ENCODE measurements at regions not wholly inside any gene's neighbourhood (a gene's known extent, or its start where the extent isn't known, plus 50 kb on each side); places are given as distances from the start of the nearest gene placed in this dataset.
"Not testable (repeated sequence)": the region's sequence is repeated elsewhere in the genome, so short reads cannot be mapped to it uniquely, and the experiment has no call there.

DNA sequence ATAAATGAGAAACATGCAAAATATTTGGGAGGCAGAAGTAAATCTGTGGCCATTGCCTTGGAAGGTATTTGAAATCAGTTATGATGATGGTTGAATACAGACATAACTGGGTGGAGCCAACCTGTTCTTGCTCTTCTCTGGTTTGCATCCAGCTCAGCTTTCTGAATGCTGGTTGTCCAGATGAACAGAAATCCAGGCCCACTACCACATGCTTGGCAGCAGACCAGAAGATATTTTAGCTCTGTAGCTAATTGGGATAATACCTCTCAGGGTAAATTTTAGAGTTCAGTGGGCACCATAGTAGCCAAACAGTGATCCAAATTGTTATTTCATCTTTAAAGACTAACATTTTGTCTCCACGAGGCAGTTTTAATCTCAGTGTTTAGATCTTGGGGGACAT, 308.3 kb downstream of the RAB38 start:
- no peak for DNase-seq

DNA sequence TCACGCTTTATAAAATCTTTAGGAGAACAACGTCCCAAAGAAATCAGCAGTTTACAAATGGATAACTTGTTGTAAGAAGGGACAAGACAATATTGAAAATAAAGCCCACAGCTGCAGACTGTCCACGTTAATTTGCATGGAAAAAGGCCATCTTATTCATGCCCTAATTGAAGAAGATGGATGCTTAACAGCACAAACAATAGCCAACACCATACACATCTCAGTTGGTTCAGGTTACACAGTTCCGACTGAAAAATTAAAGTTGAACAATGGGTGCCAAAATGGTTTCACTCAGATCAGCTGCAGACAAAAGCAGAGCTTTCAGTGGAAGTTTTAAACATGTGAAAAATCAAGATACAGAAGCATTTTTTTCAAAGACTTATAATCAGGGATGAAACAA, 314.2 kb downstream of the RAB38 start:
- no peak for DNase-seq

GRCh38 chr11:87859636-87860035, 315.6 kb downstream of the RAB38 start:
- no peak for DNase-seq

- DNase-seq: no peak
These were observed 323.4 kb downstream of the RAB38 start for GRCh38 chr11:87851827-87852226.

GRCh38 chr11:87851234-87851633, 324.0 kb downstream of the RAB38 start:
- no peak for DNase-seq

DNA sequence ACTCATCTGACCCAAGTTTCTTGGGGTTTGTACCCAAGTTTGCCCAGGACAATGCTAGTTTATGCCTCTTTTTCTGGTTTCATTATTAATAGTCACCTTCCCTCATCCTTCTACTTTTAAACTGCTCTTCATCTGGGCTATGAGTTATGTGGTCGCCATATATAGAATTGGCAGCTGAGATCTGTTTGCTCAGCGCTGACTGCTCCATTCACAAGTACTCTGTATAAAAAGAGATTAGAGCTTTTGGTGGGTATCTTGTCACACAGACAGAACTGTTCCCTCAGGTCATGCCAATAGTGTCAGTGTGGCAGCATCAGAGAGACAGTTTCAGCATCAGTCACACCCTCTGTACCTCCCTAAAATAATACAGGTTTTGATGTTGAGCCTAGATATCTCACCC, 326.0 kb downstream of the RAB38 start:
- DNase-seq: no peak

GRCh38 chr11:87840786-87841185, 334.5 kb downstream of the RAB38 start:
- no peak for DNase-seq

- DNase-seq: no peak
These were observed 343.0 kb downstream of the RAB38 start for GRCh38 chr11:87832211-87832610.

GRCh38 chr11:87820011-87820410, 355.2 kb downstream of the RAB38 start:
- peak; percentile 35 for DNase-seq

GRCh38 chr11:87819151-87819550, 356.1 kb downstream of the RAB38 start:
- no peak for DNase-seq

GRCh38 chr11:87812571-87813365, 362.5 kb downstream of the RAB38 start:
- DNase-seq: no peak

DNA sequence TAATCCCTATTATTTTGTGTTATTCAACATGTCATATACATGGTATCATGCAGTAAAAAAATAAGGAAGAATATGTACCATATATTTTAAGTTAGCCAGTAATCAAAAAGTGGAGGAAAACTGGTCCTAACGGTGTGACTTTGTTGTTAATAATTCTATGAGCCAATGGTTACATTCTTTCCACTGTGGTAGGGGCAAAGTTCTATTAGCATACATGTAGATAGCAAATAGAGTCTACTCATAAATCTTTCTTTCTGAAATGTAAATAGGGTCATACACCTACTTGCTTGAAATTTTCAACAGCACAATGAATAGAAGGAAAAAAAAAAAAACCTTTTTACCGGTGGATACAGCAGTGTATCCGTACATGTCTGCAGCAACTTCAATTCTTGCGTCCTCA, 364.8 kb downstream of the RAB38 start:
- DNase-seq: no peak

DNA sequence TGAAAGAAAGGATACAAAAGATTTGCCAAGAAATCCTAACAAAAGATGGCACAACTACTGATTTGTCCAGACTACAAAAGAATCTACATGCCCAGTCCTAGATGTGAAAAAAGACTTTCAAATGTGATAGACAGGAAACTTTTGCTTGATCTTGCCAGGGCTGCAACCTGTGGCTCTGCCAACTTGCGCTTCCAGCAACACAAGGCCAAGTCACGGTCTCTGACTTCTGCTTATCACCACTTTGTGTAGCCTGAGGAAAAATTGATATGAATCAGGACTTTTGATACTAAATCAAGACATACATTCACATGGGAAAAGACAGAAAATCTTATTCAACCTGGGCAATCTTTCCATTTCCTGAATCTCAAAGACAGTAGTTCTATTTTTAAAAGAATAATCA, 366.0 kb downstream of the RAB38 start:
- no peak for DNase-seq

GRCh38 chr11:87804176-87804575, 371.1 kb downstream of the RAB38 start:
- DNase-seq: no peak

DNA sequence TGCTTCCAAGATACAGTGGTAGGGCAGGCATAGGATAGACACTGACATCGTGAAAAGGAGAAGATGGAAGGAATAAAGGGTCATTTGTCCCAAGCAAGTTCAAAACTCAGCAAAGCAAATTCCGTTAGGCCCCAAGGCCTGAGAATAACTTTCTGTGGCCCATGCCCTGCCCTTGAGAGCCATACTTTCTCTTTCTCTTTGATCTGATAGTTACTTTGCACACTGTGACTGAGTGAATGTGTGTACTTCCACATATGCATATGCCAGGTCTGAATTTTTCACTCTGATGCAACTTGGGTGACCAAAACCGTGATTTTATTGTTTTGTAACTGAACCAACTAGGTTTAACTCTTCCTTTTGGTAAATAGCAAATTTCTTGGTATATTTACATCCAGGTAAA, 371.5 kb downstream of the RAB38 start:
- DNase-seq: no peak

DNA sequence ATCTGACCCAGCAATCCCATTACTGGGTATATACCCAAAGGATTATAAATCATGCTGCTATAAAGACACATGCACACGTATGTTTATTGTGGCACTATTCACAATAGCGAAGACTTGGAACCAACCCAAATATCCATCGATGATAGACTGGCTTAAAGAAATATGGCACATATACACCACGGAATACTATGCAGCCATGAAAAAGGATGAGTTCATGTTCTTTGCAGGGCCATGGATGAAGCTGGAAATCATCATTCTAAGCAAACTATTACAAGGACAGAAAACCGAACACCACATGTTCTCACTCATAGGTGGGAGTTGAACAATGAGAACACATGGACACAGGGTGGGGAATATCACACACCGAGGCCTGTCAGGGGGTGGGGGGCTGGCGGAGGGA, 390.4 kb downstream of the RAB38 start:
- DNase-seq: not testable (repeated sequence)

GRCh38 chr11:87780068-87780413, 395.2 kb downstream of the RAB38 start:
- no peak for DNase-seq

GRCh38 chr11:87779276-87780067, 395.8 kb downstream of the RAB38 start:
- DNase-seq: no peak

DNA sequence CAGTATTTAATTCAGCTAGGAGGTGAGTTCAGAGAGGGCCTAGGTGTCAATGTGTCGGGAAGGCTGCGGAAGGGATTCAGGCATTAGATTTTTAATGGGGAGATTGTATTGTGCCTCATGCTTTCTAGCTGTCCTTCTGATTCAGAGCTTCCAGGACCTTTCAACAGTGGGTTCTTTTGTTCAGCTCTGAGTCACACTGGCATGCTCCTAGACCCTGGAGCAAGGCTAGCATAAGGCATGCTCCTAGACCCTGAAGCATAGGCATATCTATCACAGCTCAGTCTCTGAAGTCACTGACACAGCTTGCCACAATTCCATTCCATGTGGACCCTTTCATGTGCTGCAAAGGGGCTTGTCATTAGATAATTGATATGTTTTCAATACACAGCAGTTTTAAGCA, 396.9 kb downstream of the RAB38 start:
- no peak for DNase-seq

DNA sequence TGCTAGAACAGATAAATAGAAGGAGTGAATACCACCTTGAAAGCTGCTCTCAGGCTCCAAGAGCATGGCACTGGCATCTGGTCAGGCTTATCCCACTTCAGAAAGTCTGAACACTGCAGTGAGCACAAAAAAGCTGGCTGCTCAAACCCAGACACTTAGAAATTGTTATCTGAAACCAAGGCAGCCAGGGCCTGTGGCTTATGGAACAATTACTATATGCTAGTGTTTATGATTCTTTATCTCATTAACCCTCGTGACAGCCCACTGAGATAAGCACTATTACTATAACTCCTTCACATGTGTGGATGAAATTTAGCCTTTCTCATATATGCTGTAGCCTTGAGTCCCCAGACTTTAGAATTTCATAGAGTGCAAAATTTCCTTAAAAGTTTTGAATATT, 400.2 kb downstream of the RAB38 start:
- DNase-seq: no peak

- no peak for DNase-seq
These were observed 405.6 kb downstream of the RAB38 start for GRCh38 chr11:87769661-87770060.

DNA sequence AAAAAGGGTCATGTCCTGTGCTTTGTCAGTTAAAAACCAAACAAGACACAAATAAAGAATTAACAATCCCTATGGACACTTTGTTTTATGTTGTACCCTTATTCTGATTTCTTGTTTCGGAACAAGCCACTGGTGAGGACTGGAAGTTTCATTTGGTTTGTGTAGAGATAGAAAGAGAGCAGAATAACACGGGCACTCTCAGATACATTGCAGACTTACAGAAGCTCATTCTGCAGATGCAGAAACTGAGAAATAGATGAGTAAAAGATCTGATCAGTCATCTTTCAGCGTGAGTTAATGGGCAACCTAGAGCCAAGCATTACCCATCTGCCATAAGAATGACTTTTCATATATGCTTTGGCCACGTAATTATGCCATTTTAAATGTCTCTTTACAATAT, 407.6 kb downstream of the RAB38 start:
- no peak for DNase-seq

GRCh38 chr11:87764075-87764474, 411.2 kb downstream of the RAB38 start:
- not testable (repeated sequence) for DNase-seq

GRCh38 chr11:87754685-87755084, 420.6 kb downstream of the RAB38 start:
- no peak for DNase-seq

DNA sequence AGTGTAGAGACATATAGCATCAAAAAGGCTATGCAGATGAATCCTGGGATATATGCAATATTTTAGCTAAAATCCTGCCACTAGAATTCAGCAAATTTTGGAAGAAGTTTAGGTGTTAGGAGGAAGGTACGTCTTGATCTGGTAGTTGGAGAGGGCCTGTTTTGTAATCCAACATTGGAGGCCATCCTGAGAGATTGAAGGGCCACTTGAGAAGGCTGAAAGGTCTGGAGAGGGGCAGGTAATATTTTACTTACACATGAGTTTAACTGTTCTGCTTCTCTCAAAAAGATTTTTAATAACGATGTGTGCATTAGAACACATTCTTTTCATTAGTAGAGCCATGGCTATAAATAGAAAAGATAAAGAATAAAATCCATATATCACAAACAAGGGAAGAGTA, 422.1 kb downstream of the RAB38 start:
- no peak for DNase-seq
